Neural cell (in vitro differentiated cells): ENCODE measurements at regions not wholly inside any gene's neighbourhood (a gene's known extent, or its start where the extent isn't known, plus 50 kb on each side); places are given as distances from the start of the nearest gene placed in this dataset.

Experiments
- H2AFZ ChIP-seq: fragments of 200-600, 300-800 bp; sonication (generic), shearing (Covaris generic); 2 replicates; pipeline ENCODE4 v1.6.0; 2014; ENCODE audit warnings: low read depth, mild to moderate bottlenecking, antibody characterized with exemption, low read length, moderate library complexity
- H3F3A ChIP-seq: fragments of 200-600 bp; shearing (Covaris generic); 2 replicates; pipeline ENCODE4 v1.6.1; 2016; ENCODE audit warnings: mild to moderate bottlenecking, moderate library complexity, mixed read lengths, antibody characterized with exemption, low read length; ENCODE audit not compliant: insufficient read depth, poor library complexity, severe bottlenecking
- H3K27ac ChIP-seq: fragments of 200-600, 300-800 bp; sonication (generic), shearing (Covaris generic); 2 replicates; pipeline ENCODE4 v1.5.1; 2014; ENCODE audit warnings: mild to moderate bottlenecking, low read length, moderate library complexity
- H3K27me3 ChIP-seq: fragments of 300-800, 200-600 bp; sonication (generic), shearing (Covaris generic); 2 replicates; pipeline ENCODE4 v1.6.0; 2014; ENCODE audit warnings: mild to moderate bottlenecking, low read depth, low read length, moderate library complexity; ENCODE audit not compliant: insufficient read depth
- H3K36me3 ChIP-seq: fragments of 300-800, 200-600 bp; sonication (generic), shearing (Covaris generic); 2 replicates; pipeline ENCODE4 v1.5.1; 2014; ENCODE audit warnings: mild to moderate bottlenecking, antibody characterized with exemption, low read length, moderate library complexity; ENCODE audit not compliant: insufficient read depth
- H3K4me2 ChIP-seq: fragments of 300-800, 200-600 bp; sonication (generic), shearing (Covaris generic); 2 replicates; pipeline ENCODE4 v1.6.0; 2014; ENCODE audit warnings: mild to moderate bottlenecking, low read length
- H3K4me3 ChIP-seq: fragments of 300-800, 200-600 bp; sonication (generic), shearing (Covaris generic); 2 replicates; pipeline ENCODE4 v1.5.1; 2014; ENCODE audit warnings: mild to moderate bottlenecking, low read length, moderate library complexity
- H3K79me2 ChIP-seq: fragments of 200-600 bp; shearing (Covaris generic); replicated peaks from 2 replicates; pipeline ENCODE4 v1.6.0; 2014; ENCODE audit warnings: mild to moderate bottlenecking, low read length, moderate library complexity; ENCODE audit not compliant: insufficient read depth
- H3K9ac ChIP-seq: fragments of 300-800, 200-600 bp; sonication (generic), shearing (Covaris generic); 2 replicates; pipeline ENCODE4 v1.6.1; 2016; ENCODE audit warnings: mild to moderate bottlenecking, low read length, mixed read lengths
- H3K9me2 ChIP-seq: fragments of 200-600 bp; shearing (Covaris generic); 2 replicates; pipeline ENCODE4 v1.6.1; 2016; ENCODE audit warnings: mild to moderate bottlenecking, low read length, mixed read lengths; ENCODE audit not compliant: insufficient read depth
- H3K9me3 ChIP-seq: fragments of 200-600, 300-800 bp; sonication (generic), shearing (Covaris generic); 2 replicates; pipeline ENCODE4 v1.6.1; 2016; ENCODE audit warnings: mild to moderate bottlenecking, mixed run types, low read length, moderate library complexity, mixed read lengths
- H4K20me1 ChIP-seq: fragments of 200-600 bp; shearing (Covaris generic); 2 replicates; pipeline ENCODE4 v1.6.1; 2016; ENCODE audit warnings: mild to moderate bottlenecking, mixed run types; ENCODE audit not compliant: insufficient read depth
- EP300 ChIP-seq: fragments of 450-650 bp; conservative IDR thresholded peaks from 2 replicates; pipeline ENCODE4 v1.6.1; 2014; ENCODE audit warnings: antibody characterized with exemption, mild to moderate bottlenecking, moderate library complexity; ENCODE audit not compliant: poor library complexity, severe bottlenecking
- EZH2 ChIP-seq: fragments of 200-600, 300-800 bp; shearing (Covaris generic), sonication (generic); IDR thresholded peaks from 2 replicates; pipeline ENCODE4 v1.6.1; 2014; ENCODE audit warnings: antibody characterized with exemption, low read length, borderline replicate concordance, mild to moderate bottlenecking; ENCODE audit not compliant: insufficient read depth, poor library complexity, severe bottlenecking
- MXI1 ChIP-seq: fragments of 450-650 bp; conservative IDR thresholded peaks from 2 replicates; pipeline ENCODE4 v1.6.1; 2014; ENCODE audit warnings: antibody characterized with exemption, mild to moderate bottlenecking; ENCODE audit not compliant: poor library complexity, severe bottlenecking
- POLR2AphosphoS5 ChIP-seq: IDR thresholded peaks from 2 replicates; pipeline ENCODE4 v1.6.1; 2012
- RAD21 ChIP-seq: fragments of 450-650 bp; conservative IDR thresholded peaks from 2 replicates; pipeline ENCODE4 v1.6.1; 2014; ENCODE audit warnings: antibody characterized with exemption, mild to moderate bottlenecking, moderate library complexity
- SMC3 ChIP-seq: fragments of 450-650 bp; conservative IDR thresholded peaks from 2 replicates; pipeline ENCODE4 v1.6.1; 2014; ENCODE audit warnings: antibody characterized with exemption, mild to moderate bottlenecking, moderate library complexity; ENCODE audit not compliant: poor library complexity
- TAF1 ChIP-seq: IDR thresholded peaks from 2 replicates; pipeline ENCODE4 v1.6.1; 2012; ENCODE audit warnings: low read depth
- TF ChIP-seq, protein P1 (sequence below): IDR thresholded peaks from 2 replicates; pipeline ENCODE4 v1.6.1; 2012; ENCODE audit warnings: borderline replicate concordance
- TF ChIP-seq, protein P2 (sequence below): fragments of 450-650 bp; IDR thresholded peaks from 2 replicates; pipeline ENCODE4 v1.5.1; 2014; ENCODE audit warnings: antibody characterized with exemption, mild to moderate bottlenecking, moderate library complexity; ENCODE audit not compliant: poor library complexity, severe bottlenecking

DNA sequence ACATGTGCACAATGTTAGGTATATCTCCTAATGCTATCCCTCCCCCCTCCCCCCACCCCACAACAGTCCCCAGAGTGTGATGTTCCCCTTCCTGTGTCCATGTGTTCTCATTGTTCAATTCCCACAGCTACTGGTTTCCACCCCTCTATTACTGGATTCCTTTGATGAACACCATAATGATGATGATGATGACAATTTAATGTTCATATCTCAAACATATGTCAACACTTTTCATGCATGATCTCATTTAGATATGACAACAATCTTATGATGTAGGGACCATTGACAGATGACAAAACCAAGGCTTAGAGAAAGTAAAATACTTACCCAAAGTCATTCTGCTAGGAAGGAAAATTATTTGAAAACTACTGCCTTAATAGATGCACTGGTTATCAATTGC is 97.6 kb downstream of the TMEM114 start:
- Histone ChIP-seq H3K4me2 (no peak overlapping the region), H3K9me3 (no peaks in the 10 kb centered on the region), H3K36me3 (no peaks in the 10 kb centered on the region), H3K27me3 (no peaks in the 10 kb centered on the region), H3K79me2 (no peaks in the 10 kb centered on the region), H3K4me3 (no peak overlapping the region), H3K9me2 (no peaks in the 10 kb centered on the region), H4K20me1 (no peaks in the 10 kb centered on the region), H3K27ac (no peak overlapping the region), H3K9ac (no peak overlapping the region), H3F3A (no peaks in the 10 kb centered on the region), H2AFZ (no peak overlapping the region)
- TF ChIP-seq EP300, result peak; percentile 50
- peak; percentile 68 for TF ChIP-seq POLR2AphosphoS5
- no peak for TF ChIP-seq RAD21

DNA sequence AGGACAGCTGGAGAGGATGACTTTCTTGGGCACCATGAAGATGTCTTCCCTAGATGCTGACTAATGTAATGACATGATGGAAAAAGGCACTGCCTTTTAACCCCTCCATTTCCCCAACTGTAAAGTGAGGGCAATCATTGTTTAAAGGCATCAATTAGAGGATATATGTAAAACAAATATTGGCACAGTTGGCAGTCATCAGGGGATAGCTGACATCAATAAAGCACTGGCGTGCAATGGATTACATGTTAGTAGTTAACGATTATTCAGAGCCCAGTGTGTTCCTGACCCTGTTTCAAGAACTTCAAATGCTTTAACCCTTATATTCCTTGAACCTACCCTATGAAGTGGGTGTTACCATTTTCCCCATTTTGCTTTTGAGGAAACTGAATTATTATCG is 100.7 kb downstream of the TMEM114 start:
- Histone ChIP-seq H3K9ac (no peak overlapping the region), H3K27ac (no peak overlapping the region)

More for the DNA sequence above, 100.7 kb downstream of the TMEM114 start:
- no peak overlapping the region for H3K4me3 ChIP-seq
- no peaks in the 10 kb centered on the region for H3K27me3 ChIP-seq
- no peaks in the 10 kb centered on the region for H3K79me2 ChIP-seq
- H2AFZ ChIP-seq, result no peak overlapping the region
- no peaks in the 10 kb centered on the region for H4K20me1 ChIP-seq
- H3K36me3 ChIP-seq, result no peaks in the 10 kb centered on the region
- H3K4me2 ChIP-seq, result no peak overlapping the region
- no peaks in the 10 kb centered on the region for H3K9me3 ChIP-seq
- no peak for TF ChIP-seq EZH2
- no peak for TF ChIP-seq RAD21
- no peak for TF ChIP-seq SMC3
- TF ChIP-seq, protein P1, sequence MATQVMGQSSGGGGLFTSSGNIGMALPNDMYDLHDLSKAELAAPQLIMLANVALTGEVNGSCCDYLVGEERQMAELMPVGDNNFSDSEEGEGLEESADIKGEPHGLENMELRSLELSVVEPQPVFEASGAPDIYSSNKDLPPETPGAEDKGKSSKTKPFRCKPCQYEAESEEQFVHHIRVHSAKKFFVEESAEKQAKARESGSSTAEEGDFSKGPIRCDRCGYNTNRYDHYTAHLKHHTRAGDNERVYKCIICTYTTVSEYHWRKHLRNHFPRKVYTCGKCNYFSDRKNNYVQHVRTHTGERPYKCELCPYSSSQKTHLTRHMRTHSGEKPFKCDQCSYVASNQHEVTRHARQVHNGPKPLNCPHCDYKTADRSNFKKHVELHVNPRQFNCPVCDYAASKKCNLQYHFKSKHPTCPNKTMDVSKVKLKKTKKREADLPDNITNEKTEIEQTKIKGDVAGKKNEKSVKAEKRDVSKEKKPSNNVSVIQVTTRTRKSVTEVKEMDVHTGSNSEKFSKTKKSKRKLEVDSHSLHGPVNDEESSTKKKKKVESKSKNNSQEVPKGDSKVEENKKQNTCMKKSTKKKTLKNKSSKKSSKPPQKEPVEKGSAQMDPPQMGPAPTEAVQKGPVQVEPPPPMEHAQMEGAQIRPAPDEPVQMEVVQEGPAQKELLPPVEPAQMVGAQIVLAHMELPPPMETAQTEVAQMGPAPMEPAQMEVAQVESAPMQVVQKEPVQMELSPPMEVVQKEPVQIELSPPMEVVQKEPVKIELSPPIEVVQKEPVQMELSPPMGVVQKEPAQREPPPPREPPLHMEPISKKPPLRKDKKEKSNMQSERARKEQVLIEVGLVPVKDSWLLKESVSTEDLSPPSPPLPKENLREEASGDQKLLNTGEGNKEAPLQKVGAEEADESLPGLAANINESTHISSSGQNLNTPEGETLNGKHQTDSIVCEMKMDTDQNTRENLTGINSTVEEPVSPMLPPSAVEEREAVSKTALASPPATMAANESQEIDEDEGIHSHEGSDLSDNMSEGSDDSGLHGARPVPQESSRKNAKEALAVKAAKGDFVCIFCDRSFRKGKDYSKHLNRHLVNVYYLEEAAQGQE, result no peak
- no peak for TF ChIP-seq MXI1
- no peak for TF ChIP-seq TAF1
- no peak for TF ChIP-seq POLR2AphosphoS5
- TF ChIP-seq EP300, result no peak
- TF ChIP-seq, protein P2, sequence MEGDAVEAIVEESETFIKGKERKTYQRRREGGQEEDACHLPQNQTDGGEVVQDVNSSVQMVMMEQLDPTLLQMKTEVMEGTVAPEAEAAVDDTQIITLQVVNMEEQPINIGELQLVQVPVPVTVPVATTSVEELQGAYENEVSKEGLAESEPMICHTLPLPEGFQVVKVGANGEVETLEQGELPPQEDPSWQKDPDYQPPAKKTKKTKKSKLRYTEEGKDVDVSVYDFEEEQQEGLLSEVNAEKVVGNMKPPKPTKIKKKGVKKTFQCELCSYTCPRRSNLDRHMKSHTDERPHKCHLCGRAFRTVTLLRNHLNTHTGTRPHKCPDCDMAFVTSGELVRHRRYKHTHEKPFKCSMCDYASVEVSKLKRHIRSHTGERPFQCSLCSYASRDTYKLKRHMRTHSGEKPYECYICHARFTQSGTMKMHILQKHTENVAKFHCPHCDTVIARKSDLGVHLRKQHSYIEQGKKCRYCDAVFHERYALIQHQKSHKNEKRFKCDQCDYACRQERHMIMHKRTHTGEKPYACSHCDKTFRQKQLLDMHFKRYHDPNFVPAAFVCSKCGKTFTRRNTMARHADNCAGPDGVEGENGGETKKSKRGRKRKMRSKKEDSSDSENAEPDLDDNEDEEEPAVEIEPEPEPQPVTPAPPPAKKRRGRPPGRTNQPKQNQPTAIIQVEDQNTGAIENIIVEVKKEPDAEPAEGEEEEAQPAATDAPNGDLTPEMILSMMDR, result no peak
- no peaks in the 10 kb centered on the region for H3K9me2 ChIP-seq
- H3F3A ChIP-seq, result no peaks in the 10 kb centered on the region
